IPS DF 6.9 (cell line): ENCODE measurements at regions not wholly inside any gene's neighbourhood (a gene's known extent, or its start where the extent isn't known, plus 50 kb on each side); places are given as distances from the start of the nearest gene placed in this dataset.

Source experiments
- DNase-seq: peaks from one replicate; pipeline ENCODE4 v3.0.0-alpha.2; 2013; ENCODE audit warnings: low read depth, low spot score
- H3K27ac ChIP-seq: one replicate; pipeline ENCODE4 v1.5.1; 2013; ENCODE audit warnings: low read length, control low read depth
- H3K27me3 ChIP-seq: 2 replicates; pipeline ENCODE4 v1.6.1; 2013; ENCODE audit warnings: mild to moderate bottlenecking, low read length; ENCODE audit not compliant: control insufficient read depth, insufficient read depth
- H3K36me3 ChIP-seq: 2 replicates; pipeline ENCODE4 v1.6.1; 2013; ENCODE audit warnings: low read length; ENCODE audit not compliant: control insufficient read depth, insufficient read depth
- H3K4me1 ChIP-seq: 2 replicates; pipeline ENCODE4 v1.6.1; 2013; ENCODE audit warnings: low read length; ENCODE audit not compliant: control insufficient read depth, insufficient read depth
- H3K4me3 ChIP-seq: 2 replicates; pipeline ENCODE4 v1.5.1; 2013; ENCODE audit warnings: mild to moderate bottlenecking, low read length
- H3K9me3 ChIP-seq: 2 replicates; pipeline ENCODE4 v1.6.1; 2013; ENCODE audit warnings: low read length, inconsistent platforms; ENCODE audit not compliant: control insufficient read depth, insufficient read depth
- WGBS: extraction: QIAGEN DNeasy Blood & Tissue Kit; methylation state at CpG from one replicate; pipeline ENCODE4 v1.1.7; 2013; ENCODE audit warnings: mixed read lengths, missing lambda C conversion rate; ENCODE audit not compliant: insufficient read length, insufficient coverage; 5-methylcytosine and 5-hydroxymethylcytosine counted together

DNA sequence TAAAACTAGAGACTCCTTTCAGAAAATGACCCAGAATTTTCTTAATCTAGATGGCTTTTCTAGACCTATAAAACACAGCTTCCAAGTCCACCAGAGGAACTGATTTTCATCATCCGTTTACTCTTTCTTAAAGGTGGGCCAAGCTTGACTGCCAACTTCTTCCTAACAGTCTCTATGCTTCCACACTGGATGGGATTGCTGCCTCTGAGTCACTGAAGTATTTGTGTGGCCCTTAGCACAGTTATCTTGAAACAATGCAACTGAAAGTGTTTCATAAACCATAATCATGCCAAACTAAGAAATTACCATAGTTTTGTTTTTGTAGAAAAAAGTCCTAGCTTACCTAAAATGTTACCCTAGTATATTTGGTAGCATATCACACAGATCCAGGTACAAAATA is 985.7 kb downstream of the TUSC7 start:
- Histone ChIP-seq H3K4me1 (no peaks in the 10 kb centered on the region), H3K9me3 (no peaks in the 10 kb centered on the region), H3K27ac (no peak overlapping the region), H3K36me3 (no peaks in the 10 kb centered on the region), H3K27me3 (no peaks in the 10 kb centered on the region), H3K4me3 (no peak overlapping the region)
- no peak for DNase-seq
- WGBS = no CpG with 5 or more reads among the region's 1 CpG

DNA sequence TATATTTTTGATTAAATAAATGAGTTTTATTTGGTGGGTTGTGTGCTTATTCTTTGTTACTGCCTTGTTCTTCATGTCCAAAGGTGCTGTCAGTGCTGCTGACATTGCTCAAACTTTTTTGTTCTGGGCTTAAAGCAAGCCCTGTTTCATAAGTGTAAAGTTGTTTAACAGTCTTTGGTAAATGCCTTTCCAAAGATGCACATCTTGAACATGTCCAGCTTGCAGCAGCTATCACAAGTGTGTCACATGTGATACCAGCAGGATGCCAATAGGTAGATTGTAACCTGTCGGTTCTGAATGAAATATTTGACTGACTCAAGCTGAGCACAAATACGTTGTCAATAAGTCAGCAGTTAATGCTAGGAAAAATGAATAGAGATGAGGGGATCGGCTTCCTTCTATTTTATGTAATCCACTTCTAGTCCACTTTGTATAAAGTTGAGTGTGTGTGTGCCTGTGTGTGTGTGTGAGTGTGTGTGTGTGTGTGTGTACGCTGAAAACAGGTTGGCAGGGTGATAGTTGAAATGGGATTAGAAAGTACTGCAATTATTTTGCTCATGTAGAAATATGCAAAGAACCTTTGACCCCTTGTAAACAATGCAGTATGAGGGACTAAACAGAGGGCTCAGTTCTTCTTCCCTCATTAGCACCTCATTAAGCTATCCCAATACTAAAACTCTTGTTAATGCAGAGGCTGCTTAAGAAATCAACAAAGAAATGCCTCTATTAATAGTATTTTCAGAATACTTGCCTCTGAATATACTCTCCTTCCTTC is 986.5 kb downstream of the TUSC7 start:
- Histone ChIP-seq H3K27me3 (no peaks in the 10 kb centered on the region), H3K4me1 (no peaks in the 10 kb centered on the region), H3K9me3 (no peaks in the 10 kb centered on the region), H3K27ac (no peak overlapping the region), H3K36me3 (no peaks in the 10 kb centered on the region), H3K4me3 (no peak overlapping the region)
- WGBS = no CpG with 5 or more reads among the region's 4 CpGs
- DNase-seq = no peak

DNA sequence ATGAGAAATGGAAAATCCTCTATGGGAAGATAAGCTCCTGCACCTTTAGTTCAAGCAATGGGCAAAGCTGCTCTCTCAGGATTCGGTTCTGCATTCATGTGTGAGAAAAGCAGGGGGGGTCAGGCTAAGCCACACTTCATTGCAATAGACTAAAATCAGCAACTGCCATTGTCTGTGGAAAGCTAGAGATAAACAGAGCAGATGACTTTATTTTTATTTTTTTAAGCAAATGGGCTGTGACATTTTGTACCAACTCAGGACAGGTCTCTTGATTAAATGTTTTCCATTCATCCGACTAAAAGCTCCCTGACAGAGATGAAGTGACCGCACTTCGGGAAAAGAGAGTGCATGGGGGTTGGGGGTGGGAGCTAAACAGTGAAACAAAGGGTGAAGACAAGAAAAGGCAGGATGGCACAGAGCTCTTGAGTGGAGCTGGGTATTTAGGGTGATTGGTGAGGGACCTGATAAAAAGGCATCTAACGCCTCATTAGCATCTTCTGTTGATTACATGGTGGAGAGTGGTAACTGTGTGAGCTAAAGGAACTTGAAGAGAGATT is 987.4 kb downstream of the TUSC7 start:
- DNase-seq = no peak
- no peak overlapping the region for H3K4me3 ChIP-seq
- WGBS = no CpG with 5 or more reads among the region's 5 CpGs
- no peaks in the 10 kb centered on the region for H3K4me1 ChIP-seq
- no peaks in the 10 kb centered on the region for H3K27me3 ChIP-seq
- no peaks in the 10 kb centered on the region for H3K36me3 ChIP-seq
- H3K9me3 ChIP-seq = no peaks in the 10 kb centered on the region
- H3K27ac ChIP-seq = no peak overlapping the region

DNA sequence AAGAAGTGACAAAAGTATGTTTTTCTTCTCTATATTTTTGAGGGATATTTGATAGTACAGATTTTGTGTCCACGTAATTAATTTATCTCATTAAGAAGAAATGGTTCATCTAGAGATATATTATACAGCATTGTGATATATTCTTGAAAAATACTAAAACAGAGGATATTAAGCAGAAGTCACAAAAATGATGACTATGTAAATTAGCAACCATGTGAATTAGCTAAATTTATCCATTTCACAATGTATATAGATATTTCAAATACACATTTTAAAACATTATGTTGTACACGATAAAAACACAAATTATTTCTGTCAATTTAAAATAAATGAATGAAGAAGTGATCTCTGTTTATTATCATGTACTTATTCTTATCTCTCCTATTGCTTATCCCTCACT is 989.5 kb downstream of the TUSC7 start:
- no peaks in the 10 kb centered on the region for H3K27me3 ChIP-seq
- H3K9me3 ChIP-seq = no peaks in the 10 kb centered on the region
- no peak for DNase-seq
- no peaks in the 10 kb centered on the region for H3K4me1 ChIP-seq
- no peak overlapping the region for H3K27ac ChIP-seq
- no peak overlapping the region for H3K4me3 ChIP-seq
- no CpG with 5 or more reads among the region's 2 CpGs for WGBS
- no peaks in the 10 kb centered on the region for H3K36me3 ChIP-seq

DNA sequence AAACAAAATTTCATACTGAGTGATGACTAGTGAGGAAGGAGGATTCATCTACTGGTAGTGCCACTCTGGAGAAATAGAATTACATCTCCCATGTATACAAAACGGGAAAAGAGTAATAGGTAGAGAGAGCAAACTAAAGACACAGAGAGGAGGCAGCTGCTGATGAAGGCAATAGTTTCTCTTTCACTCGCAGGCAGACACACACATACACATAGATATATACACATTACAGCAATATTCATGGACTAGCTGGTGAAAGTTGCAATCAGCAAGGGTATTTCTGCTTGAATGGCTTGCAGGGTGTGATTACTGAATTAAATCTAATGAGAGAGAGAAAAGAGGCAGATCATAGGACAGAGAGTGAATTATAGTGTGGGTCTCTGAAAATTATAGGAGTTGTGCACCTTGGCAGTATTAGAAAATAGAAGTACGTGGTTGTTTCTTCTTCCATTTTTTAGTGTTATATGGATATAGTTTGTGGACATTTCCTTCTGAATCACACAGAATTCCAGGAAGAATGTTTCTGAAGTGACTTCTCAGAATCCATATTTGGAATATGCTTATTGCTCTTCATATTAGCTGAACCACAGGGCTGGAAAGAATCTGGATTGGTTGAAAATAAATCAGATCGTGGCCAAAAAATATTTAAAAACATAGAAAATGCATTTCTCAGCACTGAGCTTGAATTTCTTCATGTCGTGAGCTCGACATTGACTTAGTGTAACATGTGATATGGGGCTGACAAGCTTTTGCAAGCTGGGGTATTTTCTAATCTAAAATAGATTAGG is 991.2 kb downstream of the TUSC7 start:
- Histone ChIP-seq H3K27me3 (no peaks in the 10 kb centered on the region), H3K4me1 (no peaks in the 10 kb centered on the region), H3K4me3 (no peak overlapping the region), H3K9me3 (no peaks in the 10 kb centered on the region), H3K27ac (no peak overlapping the region), H3K36me3 (no peaks in the 10 kb centered on the region)
- WGBS = no CpG with 5 or more reads among the region's 6 CpGs
- DNase-seq = no peak

DNA sequence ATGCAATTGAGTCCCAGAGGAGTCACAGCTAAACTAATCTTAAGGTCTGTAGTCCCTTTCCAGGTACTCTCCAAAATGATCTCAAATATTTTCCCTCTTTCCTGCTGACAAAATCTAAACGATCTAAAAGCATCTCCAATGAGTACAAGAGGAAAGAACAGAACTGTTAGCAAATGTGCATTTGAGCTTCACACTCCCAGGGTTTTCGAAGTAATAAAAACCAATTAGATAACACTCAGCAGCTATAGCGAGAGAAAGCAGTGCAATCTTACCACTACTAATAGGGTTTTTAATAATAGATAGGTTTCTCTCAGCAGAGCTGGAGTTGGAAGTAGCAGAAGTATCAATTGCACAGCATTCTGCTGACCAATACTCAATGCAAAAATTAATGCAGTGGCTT is 995.4 kb downstream of the TUSC7 start:
- no peaks in the 10 kb centered on the region for H3K27me3 ChIP-seq
- no peaks in the 10 kb centered on the region for H3K4me1 ChIP-seq
- no peak overlapping the region for H3K27ac ChIP-seq
- no peak for DNase-seq
- H3K36me3 ChIP-seq = no peaks in the 10 kb centered on the region
- no peaks in the 10 kb centered on the region for H3K9me3 ChIP-seq
- no peak overlapping the region for H3K4me3 ChIP-seq
- no CpG with 5 or more reads among the region's 3 CpGs for WGBS

GRCh38 chr3:117706037-117706436 is 996.5 kb downstream of the TUSC7 start:
- H3K36me3 ChIP-seq = no peaks in the 10 kb centered on the region
- no peaks in the 10 kb centered on the region for H3K4me1 ChIP-seq
- DNase-seq = no peak
- no CpG with 5 or more reads among the region's 1 CpG for WGBS
- H3K9me3 ChIP-seq = no peaks in the 10 kb centered on the region
- H3K27ac ChIP-seq = no peak overlapping the region
- no peaks in the 10 kb centered on the region for H3K27me3 ChIP-seq
- no peak overlapping the region for H3K4me3 ChIP-seq

DNA sequence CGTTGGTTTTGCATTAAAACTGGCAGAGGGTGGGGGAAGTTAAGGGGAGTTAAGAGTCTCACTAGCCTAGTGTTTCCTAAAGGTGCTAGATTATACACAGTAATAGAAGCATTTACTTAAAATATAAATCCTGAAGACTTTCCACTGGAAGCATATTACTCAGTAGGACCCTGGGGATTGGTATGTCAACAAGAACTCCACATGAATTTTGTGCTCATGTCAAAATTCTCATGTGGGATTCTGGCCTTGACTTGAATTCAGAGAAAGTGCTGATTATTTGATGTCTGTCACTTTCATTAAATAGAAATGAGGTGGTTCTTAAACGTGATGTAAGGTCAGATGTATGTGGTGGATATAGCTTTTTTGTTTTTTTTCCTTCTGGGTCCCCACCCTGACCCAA is 997.2 kb downstream of the TUSC7 start:
- Histone ChIP-seq H3K27ac (no peak overlapping the region), H3K36me3 (no peaks in the 10 kb centered on the region), H3K9me3 (no peaks in the 10 kb centered on the region), H3K4me3 (no peak overlapping the region), H3K4me1 (no peaks in the 10 kb centered on the region), H3K27me3 (no peaks in the 10 kb centered on the region)
- no peak for DNase-seq
- WGBS = no CpG with 5 or more reads among the region's 2 CpGs

DNA sequence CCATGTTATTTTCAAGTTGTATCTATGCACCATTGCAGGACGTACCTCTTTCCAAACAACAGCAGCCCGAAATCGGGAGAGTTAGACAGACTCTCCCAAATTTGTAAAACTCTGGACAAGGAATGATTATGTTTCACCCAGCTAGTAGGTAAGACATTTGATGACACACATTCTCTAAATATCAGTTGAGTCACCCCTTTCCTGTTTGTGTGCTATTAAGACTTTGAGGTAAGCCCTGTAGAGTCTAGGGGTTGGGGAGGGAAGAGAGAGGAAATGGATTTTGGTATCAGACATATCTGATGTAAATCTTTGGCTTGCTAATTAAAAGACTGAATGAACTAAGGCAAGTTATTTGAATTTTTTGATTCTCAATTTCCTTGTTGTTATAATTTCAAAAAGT is 999.0 kb downstream of the TUSC7 start:
- whole genome bisulfite sequencing = no CpG with 5 or more reads among the region's 3 CpGs
- no peaks in the 10 kb centered on the region for H3K27me3 ChIP-seq
- no peaks in the 10 kb centered on the region for H3K4me1 ChIP-seq
- no peak overlapping the region for H3K27ac ChIP-seq
- H3K4me3 ChIP-seq = no peak overlapping the region
- no peaks in the 10 kb centered on the region for H3K36me3 ChIP-seq
- H3K9me3 ChIP-seq = no peaks in the 10 kb centered on the region
- no peak for DNase-seq

- WGBS = no CpG with 5 or more reads among the region's 2 CpGs
- H3K4me1 ChIP-seq = no peaks in the 10 kb centered on the region
- no peak for DNase-seq
- H3K9me3 ChIP-seq = no peaks in the 10 kb centered on the region
- H3K27me3 ChIP-seq = no peaks in the 10 kb centered on the region
- H3K4me3 ChIP-seq = no peak overlapping the region
- no peaks in the 10 kb centered on the region for H3K36me3 ChIP-seq
- H3K27ac ChIP-seq = no peak overlapping the region
Measured at GRCh38 chr3:117709108-117709507, 999.5 kb downstream of the TUSC7 start.
